ENCODE measurements at regions not wholly inside any gene's neighbourhood (a gene's known extent, or its start where the extent isn't known, plus 50 kb on each side); places are given as distances from the start of the nearest gene placed in this dataset.

- peaks cover 0 to 4% of the 10 kb centered on the region in 2 experiments for H4K20me1 ChIP-seq (replicated peaks in 1 of 2; ENCODE audit: control insufficient read depth in 1 of 2, insufficient read depth in 2 of 2, low read length in 2 of 2)
- no peak overlapping the region for H2AFZ ChIP-seq (ENCODE audit: low read length)
- peaks cover 15 to 17% of the 10 kb centered on the region in 2 experiments; a peak in 3 of 4 replicates for H3K9me3 ChIP-seq (ENCODE audit: insufficient read depth in 2 of 2, low read depth in 1 of 2, low read length in 1 of 2)
- no peak overlapping the region for H2BK120ac ChIP-seq (replicated peaks; ENCODE audit: low read depth, low read length)
- no peak overlapping the region for H3K18ac ChIP-seq (ENCODE audit: extremely low read depth, low read length)
- H2BK15ac ChIP-seq (ENCODE audit: low read length): no peak overlapping the region
- WGBS, 2 experiments (ENCODE audit: extremely low coverage in 1 of 2, insufficient coverage in 1 of 2, insufficient read length in 1 of 2, insufficient replicate concordance in 2 of 2, low coverage in 1 of 2, low lambda C conversion rate in 2 of 2, missing lambda C conversion rate in 1 of 2): 88% methylated on average over 26 of the region's 28 CpGs; no CpG with 5 or more reads in 1 of the 2 experiments
- H3K36me3 ChIP-seq (ENCODE audit: control insufficient read depth in 2 of 4, insufficient read depth in 4 of 4, low read length in 3 of 4): no peaks in the 10 kb centered on the region
- H3K4me3 ChIP-seq (ENCODE audit: extremely low read depth in 1 of 4, insufficient read depth in 2 of 4, low read depth in 3 of 4, low read length in 4 of 4): no peak overlapping the region
- H3K79me1 ChIP-seq (ENCODE audit: low read depth, low read length): peaks cover 3% of the 10 kb centered on the region; the same call in 1 of the 2 replicates
- no peak overlapping the region for H2BK5ac ChIP-seq (ENCODE audit: low read depth, low read length)
- H4K5ac ChIP-seq (ENCODE audit: insufficient read length, low read depth, low read length): no peak overlapping the region
- H3K79me2 ChIP-seq (ENCODE audit: control insufficient read depth in 1 of 2, insufficient read depth in 2 of 2, low read length in 2 of 2): no peaks in the 10 kb centered on the region
- DNase-seq (ENCODE audit: low read depth in 1 of 2, low spot score in 2 of 2) (no peak), FAIRE-seq (no peak)
- H3K4me1 ChIP-seq (replicated peaks in 1 of 4; ENCODE audit: control insufficient read depth in 3 of 4, insufficient read depth in 4 of 4, low read length in 3 of 4): peaks cover 0 to 3% (median 0%) of the 10 kb centered on the region in 4 experiments; a peak in 1 of 7 replicates
- H2BK20ac ChIP-seq (ENCODE audit: low read length): no peak overlapping the region
- no peaks in the 10 kb centered on the region for H3K27me3 ChIP-seq (replicated peaks in 1 of 4; ENCODE audit: control insufficient read depth in 3 of 4, extremely low read depth in 1 of 4, insufficient read depth in 3 of 4, low read length in 3 of 4)
- H2BK12ac ChIP-seq (ENCODE audit: low read depth, low read length): no peak overlapping the region
- TF ChIP-seq JUND (IDR thresholded peaks at IDR 0.05; ENCODE audit: low read length): no peak
- TF ChIP-seq SAP30 (IDR thresholded peaks at IDR 0.05; ENCODE audit: insufficient read depth, insufficient replicate concordance, low read length): no peak
- H3K14ac ChIP-seq (ENCODE audit: insufficient read length): no peak overlapping the region
- no peak overlapping the region for H3K4me2 ChIP-seq (ENCODE audit: insufficient read depth in 1 of 2, low read depth in 2 of 2, low read length in 2 of 2)
- H2AK5ac ChIP-seq (ENCODE audit: low read depth, low read length): no peak overlapping the region
- H3K23ac ChIP-seq (ENCODE audit: insufficient read length): no peak overlapping the region
- H4K91ac ChIP-seq (replicated peaks; ENCODE audit: insufficient read length, low read length): no peak overlapping the region
- no peak overlapping the region for H4K8ac ChIP-seq (ENCODE audit: extremely low read depth, insufficient read depth, low read length)
- CTCF ChIA-PET (ENCODE audit: partially characterized antibody): no interaction called here
- H3K27ac ChIP-seq (ENCODE audit: low read depth, low read length): no peak overlapping the region
- H3K23me2 ChIP-seq (ENCODE audit: low read depth, low read length): no peaks in the 10 kb centered on the region; the same call in 1 of the 2 replicates
- H3K56ac ChIP-seq (replicated peaks; ENCODE audit: insufficient read length, low read depth, low read length): no peak overlapping the region
- H3K9ac ChIP-seq (replicated peaks in 1 of 4; ENCODE audit: extremely low read depth in 1 of 4, low read depth in 3 of 4, low read length in 3 of 4): no peak overlapping the region
- POLR2A ChIA-PET (ENCODE audit: partially characterized antibody): no interaction called here
- H3K4ac ChIP-seq (replicated peaks; ENCODE audit: insufficient read length, low read depth, low read length): no peak overlapping the region
Observed at GRCh38 chr2:240363746-240364581, 71.5 kb upstream of the GPC1 start.

Measured in H1 (cell line).